ENCODE measurements at regions not wholly inside any gene's neighbourhood (a gene's known extent, or its start where the extent isn't known, plus 50 kb on each side); places are given as distances from the start of the nearest gene placed in this dataset.
"Not testable (repeated sequence)": the region's sequence is repeated elsewhere in the genome, so short reads cannot be mapped to it uniquely, and the experiment has no call there.

- no peak for TF ChIP-seq CTCF (IDR thresholded peaks at IDR 0.05; ENCODE audit: low read depth, low read length, poor library complexity, severe bottlenecking)
- TF ChIP-seq EZH2phosphoT487 (IDR thresholded peaks at IDR 0.05; ENCODE audit: borderline replicate concordance, low read length): no peak
Measured at GRCh38 chr6:71768356-71768755, 118.0 kb upstream of the RIMS1 start.

GRCh38 chr6:71808865-71809264, 77.5 kb upstream of the RIMS1 start:
- Histone ChIP-seq H3K79me2 (ENCODE audit: control insufficient read depth, low read length) (no peaks in the 10 kb centered on the region), H3K9me3 (ENCODE audit: control insufficient read depth, insufficient read depth, low read length) (no peaks in the 10 kb centered on the region), H3K27me3 (ENCODE audit: control insufficient read depth, low read length) (no peaks in the 10 kb centered on the region), H3K4me2 (ENCODE audit: low read length) (no peak overlapping the region), H3K27ac (ENCODE audit: low read depth, low read length) (no peak overlapping the region), H3K4me1 (ENCODE audit: control insufficient read depth, low read length) (no peaks in the 10 kb centered on the region), H3K9me2 (replicated peaks; ENCODE audit: control insufficient read depth, low read length) (no peaks in the 10 kb centered on the region), H3K4me3 (ENCODE audit: low read length) (no peak overlapping the region), H3K36me3 (ENCODE audit: control insufficient read depth, low read length) (no peaks in the 10 kb centered on the region), H4K20me1 (ENCODE audit: control insufficient read depth, insufficient read depth, low read depth, low read length) (no peaks in the 10 kb centered on the region), H3F3A (ENCODE audit: control insufficient read depth, insufficient read depth) (no peaks in the 10 kb centered on the region)
- TF ChIP-seq CTCF (IDR thresholded peaks at IDR 0.05; ENCODE audit: low read depth, low read length, poor library complexity, severe bottlenecking) (no peak), EZH2phosphoT487 (IDR thresholded peaks at IDR 0.05; ENCODE audit: borderline replicate concordance, low read length) (no peak)

More at GRCh38 chr6:71768356-71768755, 118.0 kb upstream of the RIMS1 start:
- Histone ChIP-seq H3K36me3 (ENCODE audit: control insufficient read depth, low read length) (no peaks in the 10 kb centered on the region), H3K4me2 (ENCODE audit: low read length) (no peak overlapping the region), H3K4me1 (ENCODE audit: control insufficient read depth, low read length) (no peaks in the 10 kb centered on the region), H3K27ac (ENCODE audit: low read depth, low read length) (no peak overlapping the region), H3K9me3 (ENCODE audit: control insufficient read depth, insufficient read depth, low read length) (no peaks in the 10 kb centered on the region), H3K4me3 (ENCODE audit: low read length) (no peak overlapping the region), H4K20me1 (ENCODE audit: control insufficient read depth, insufficient read depth, low read depth, low read length) (no peaks in the 10 kb centered on the region), H3K79me2 (ENCODE audit: control insufficient read depth, low read length) (no peaks in the 10 kb centered on the region), H3K9me2 (replicated peaks; ENCODE audit: control insufficient read depth, low read length) (no peaks in the 10 kb centered on the region), H3F3A (ENCODE audit: control insufficient read depth, insufficient read depth) (no peaks in the 10 kb centered on the region), H3K27me3 (ENCODE audit: control insufficient read depth, low read length) (no peaks in the 10 kb centered on the region)

GRCh38 chr6:71810880-71811279, 75.5 kb upstream of the RIMS1 start:
- H3K9me2 ChIP-seq (replicated peaks; ENCODE audit: control insufficient read depth, low read length): no peaks in the 10 kb centered on the region
- no peaks in the 10 kb centered on the region for H3K9me3 ChIP-seq (ENCODE audit: control insufficient read depth, insufficient read depth, low read length)
- H3K4me3 ChIP-seq (ENCODE audit: low read length): no peak overlapping the region
- no peaks in the 10 kb centered on the region for H3F3A ChIP-seq (ENCODE audit: control insufficient read depth, insufficient read depth)
- H3K4me1 ChIP-seq (ENCODE audit: control insufficient read depth, low read length): no peaks in the 10 kb centered on the region
- no peaks in the 10 kb centered on the region for H3K27me3 ChIP-seq (ENCODE audit: control insufficient read depth, low read length)
- H3K27ac ChIP-seq (ENCODE audit: low read depth, low read length): no peak overlapping the region
- no peak overlapping the region for H3K4me2 ChIP-seq (ENCODE audit: low read length)
- no peaks in the 10 kb centered on the region for H3K36me3 ChIP-seq (ENCODE audit: control insufficient read depth, low read length)
- no peaks in the 10 kb centered on the region for H4K20me1 ChIP-seq (ENCODE audit: control insufficient read depth, insufficient read depth, low read depth, low read length)
- TF ChIP-seq EZH2phosphoT487 (IDR thresholded peaks at IDR 0.05; ENCODE audit: borderline replicate concordance, low read length) (no peak), CTCF (IDR thresholded peaks at IDR 0.05; ENCODE audit: low read depth, low read length, poor library complexity, severe bottlenecking) (no peak)
- H3K79me2 ChIP-seq (ENCODE audit: control insufficient read depth, low read length): no peaks in the 10 kb centered on the region

- TF ChIP-seq CTCF (IDR thresholded peaks at IDR 0.05; ENCODE audit: low read depth, low read length, poor library complexity, severe bottlenecking) (no peak), EZH2phosphoT487 (IDR thresholded peaks at IDR 0.05; ENCODE audit: borderline replicate concordance, low read length) (no peak)
- H3K36me3 ChIP-seq (ENCODE audit: control insufficient read depth, low read length): no peaks in the 10 kb centered on the region
- H3K4me3 ChIP-seq (ENCODE audit: low read length): no peak overlapping the region
- no peaks in the 10 kb centered on the region for H3K4me1 ChIP-seq (ENCODE audit: control insufficient read depth, low read length)
- H3K4me2 ChIP-seq (ENCODE audit: low read length): no peak overlapping the region
- H3K27ac ChIP-seq (ENCODE audit: low read depth, low read length): no peak overlapping the region
- H3K9me2 ChIP-seq (replicated peaks; ENCODE audit: control insufficient read depth, low read length): no peaks in the 10 kb centered on the region
- H3K79me2 ChIP-seq (ENCODE audit: control insufficient read depth, low read length): no peaks in the 10 kb centered on the region
- H4K20me1 ChIP-seq (ENCODE audit: control insufficient read depth, insufficient read depth, low read depth, low read length): no peaks in the 10 kb centered on the region
- H3F3A ChIP-seq (ENCODE audit: control insufficient read depth, insufficient read depth): no peaks in the 10 kb centered on the region
- no peaks in the 10 kb centered on the region for H3K9me3 ChIP-seq (ENCODE audit: control insufficient read depth, insufficient read depth, low read length)
- no peaks in the 10 kb centered on the region for H3K27me3 ChIP-seq (ENCODE audit: control insufficient read depth, low read length)
Measured at GRCh38 chr6:71822625-71823024, 63.7 kb upstream of the RIMS1 start.

GRCh38 chr6:71832110-71832764, 54.1 kb upstream of the RIMS1 start:
- not testable (repeated sequence) for H3K4me2 ChIP-seq (ENCODE audit: low read length); H3K36me3 ChIP-seq (ENCODE audit: control insufficient read depth, low read length); H3F3A ChIP-seq (ENCODE audit: control insufficient read depth, insufficient read depth); H3K9me3 ChIP-seq (ENCODE audit: control insufficient read depth, insufficient read depth, low read length); H3K27ac ChIP-seq (ENCODE audit: low read depth, low read length); H3K9me2 ChIP-seq (replicated peaks; ENCODE audit: control insufficient read depth, low read length); H3K27me3 ChIP-seq (ENCODE audit: control insufficient read depth, low read length); H3K4me1 ChIP-seq (ENCODE audit: control insufficient read depth, low read length); H3K79me2 ChIP-seq (ENCODE audit: control insufficient read depth, low read length); H4K20me1 ChIP-seq (ENCODE audit: control insufficient read depth, insufficient read depth, low read depth, low read length); H3K4me3 ChIP-seq (ENCODE audit: low read length)

Data from DOHH2 (cell line).